Panc1 (cell line): ENCODE measurements at regions not wholly inside any gene's neighbourhood (a gene's known extent, or its start where the extent isn't known, plus 50 kb on each side); places are given as distances from the start of the nearest gene placed in this dataset.

ENCODE experiments used
- ATAC-seq: fragments of 200-7000 bp; cut with Tn5 transposase; 2 replicates; pipeline ENCODE4 v1.9.1; 2020; ENCODE audit warnings: mild to moderate bottlenecking, moderate library complexity
- BruUV-seq: library from RNA; stranded (reverse); fragments of 400-500 nt; replicated peaks from 2 replicates; lab custom pipeline; 2021; lab: Mats Ljungman, UMichigan
- CTCF ChIA-PET: fragments of 300-600 bp; sonication (Branson Sonifier 250); formaldehyde crosslinking; loops from one replicate; lab custom pipeline; 2022; ENCODE audit warnings: antibody characterized with exemption; lab: Charles Lee
- POLR2A ChIA-PET: fragments of 300-600 bp; sonication (Branson Sonifier 250); formaldehyde crosslinking; loops from one replicate; lab custom pipeline; 2022; ENCODE audit warnings: antibody characterized with exemption; lab: Charles Lee
- DNase-seq: peaks from one replicate; pipeline ENCODE4 v3.0.0-alpha.2; 2010; ENCODE audit warnings: low read depth, low spot score
- H3K27ac ChIP-seq: 2 replicates; pipeline ENCODE4 v1.5.1; 2011; ENCODE audit warnings: mild to moderate bottlenecking, low read length, inconsistent platforms
- H3K27me3 ChIP-seq: fragments of 200-500 bp; sonication (Bioruptor generic); 2 replicates; pipeline ENCODE4 v1.6.0; 2014; ENCODE audit warnings: low read length, inconsistent platforms; ENCODE audit not compliant: control insufficient read depth, insufficient read depth
- H3K36me3 ChIP-seq: fragments of 200-500 bp; sonication (Bioruptor generic); 2 replicates; pipeline ENCODE4 v1.5.1; 2014; ENCODE audit warnings: inconsistent platforms, mild to moderate bottlenecking, low read length, moderate library complexity; ENCODE audit not compliant: control insufficient read depth, insufficient read depth
- H3K4me1 ChIP-seq: 2 replicates; pipeline ENCODE4 v1.5.1; 2011; ENCODE audit warnings: inconsistent platforms, mild to moderate bottlenecking, low read length, moderate library complexity; ENCODE audit not compliant: control insufficient read depth, insufficient read depth
- H3K4me3 ChIP-seq, 2 experiments: 2 replicates each; pipeline ENCODE4 v1.5.1; 2011 to 2012; ENCODE audit warnings: low read depth in 2 of 2, low read length in 2 of 2, mild to moderate bottlenecking in 2 of 2, inconsistent platforms in 1 of 2, moderate library complexity in 1 of 2
- H3K9me3 ChIP-seq: fragments of 200-500 bp; sonication (Bioruptor generic); 2 replicates; pipeline ENCODE4 v1.5.1; 2014; ENCODE audit warnings: low read depth, mild to moderate bottlenecking, inconsistent platforms, low read length, moderate library complexity; ENCODE audit not compliant: control insufficient read depth, insufficient read depth
- CTCF ChIP-seq: fragments of 450-650 bp; IDR thresholded peaks from 2 replicates; pipeline ENCODE4 v1.5.1; 2017; ENCODE audit warnings: mild to moderate bottlenecking
- POLR2AphosphoS5 ChIP-seq: IDR thresholded peaks from 2 replicates; pipeline ENCODE4 v1.6.1; 2012; ENCODE audit warnings: mild to moderate bottlenecking, low read depth, low read length, moderate library complexity
- REST ChIP-seq, 2 experiments: IDR thresholded peaks; 2 replicates each; pipeline ENCODE4 v1.6.1; 2011 to 2012; ENCODE audit warnings: low read depth in 2 of 2, control low read depth in 1 of 2, low read length in 1 of 2, mild to moderate bottlenecking in 1 of 2, moderate library complexity in 1 of 2; ENCODE audit not compliant: insufficient read depth in 1 of 2
- SIN3A ChIP-seq: IDR thresholded peaks from 2 replicates; pipeline ENCODE4 v1.6.1; 2012; ENCODE audit warnings: low read depth, mild to moderate bottlenecking, low read length, moderate library complexity, borderline replicate concordance; ENCODE audit not compliant: insufficient read depth
- TCF7L2 ChIP-seq: IDR thresholded peaks from 2 replicates; pipeline ENCODE4 v1.6.1; 2011; ENCODE audit warnings: mild to moderate bottlenecking, low read depth, low read length, inconsistent platforms
- in situ Hi-C: cut with HindIII; loops from 2 replicates; pipeline ENCODE4 v1.10.0; 2016; ENCODE audit warnings: low sequenced_read_pairs, low pct_unique_long_range_greater_than_20kb
- intact Hi-C: fragments of 100-400 bp; cut with micrococcal nuclease; formaldehyde crosslinking; loops from one replicate; pipeline ENCODE4 v1.10.0; 2022; ENCODE audit not compliant: unreplicated experiment

- ChIA-PET POLR2A (no interaction called here), CTCF (no interaction called here)
- TF ChIP-seq SIN3A, result no peak
- no peak for TF ChIP-seq REST (IDR thresholded peaks at IDR 0.05; ENCODE audit: insufficient read depth in 1 of 2, low read depth in 2 of 2, low read length in 1 of 2)
- no peak for TF ChIP-seq CTCF
- no peak for TF ChIP-seq POLR2AphosphoS5
- no peak for TF ChIP-seq TCF7L2
- in situ Hi-C loops, result no loop called here
- DNase-seq, result no peak
- intact Hi-C loops, result no loop called here
- H3K4me3 ChIP-seq, result no peak overlapping the region
- H3K27ac ChIP-seq, result no peak overlapping the region
- ATAC-seq, result no peak
- H3K4me1 ChIP-seq, result no peaks in the 10 kb centered on the region
- H3K27me3 ChIP-seq, result no peaks in the 10 kb centered on the region
- no peaks in the 10 kb centered on the region for H3K36me3 ChIP-seq
- no TSS peak for BruUV-seq
- H3K9me3 ChIP-seq, result no peaks in the 10 kb centered on the region
These were observed 1157.4 kb downstream of the KCNT2 start for GRCh38 chr1:195450794-195451193.

- DNase-seq (no peak), ATAC-seq (no peak)
- no peaks in the 10 kb centered on the region for H3K9me3 ChIP-seq
- in situ Hi-C loops, result no loop called here
- intact Hi-C loops, result no loop called here
- H3K4me1 ChIP-seq, result no peaks in the 10 kb centered on the region
- BruUV-seq, result no TSS peak
- H3K27ac ChIP-seq, result no peak overlapping the region
- CTCF ChIA-PET, result no interaction called here
- H3K36me3 ChIP-seq, result no peaks in the 10 kb centered on the region
- H3K27me3 ChIP-seq, result no peaks in the 10 kb centered on the region
- TF ChIP-seq TCF7L2 (no peak), POLR2AphosphoS5 (no peak), CTCF (no peak), REST (IDR thresholded peaks at IDR 0.05; ENCODE audit: insufficient read depth in 1 of 2, low read depth in 2 of 2, low read length in 1 of 2) (no peak), SIN3A (no peak)
- H3K4me3 ChIP-seq, result no peak overlapping the region
- POLR2A ChIA-PET, result interaction anchor here (0.6 kb wide), 1 partner anchor 198 kb away, joined by 5 read pairs; no protein-coding TSS in a partner anchor
These were observed 1168.6 kb downstream of the KCNT2 start for GRCh38 chr1:195439661-195440060.
